HPDE6-E6E7 (cell line): ENCODE measurements at regions not wholly inside any gene's neighbourhood (a gene's known extent, or its start where the extent isn't known, plus 50 kb on each side); places are given as distances from the start of the nearest gene placed in this dataset.
"Not testable (repeated sequence)": the region's sequence is repeated elsewhere in the genome, so short reads cannot be mapped to it uniquely, and the experiment has no call there.

Experiments used
- DNase-seq: peaks from one replicate; pipeline ENCODE4 v3.0.0; 2011; ENCODE audit warnings: missing footprints; ENCODE audit errors: extremely low spot score

DNA sequence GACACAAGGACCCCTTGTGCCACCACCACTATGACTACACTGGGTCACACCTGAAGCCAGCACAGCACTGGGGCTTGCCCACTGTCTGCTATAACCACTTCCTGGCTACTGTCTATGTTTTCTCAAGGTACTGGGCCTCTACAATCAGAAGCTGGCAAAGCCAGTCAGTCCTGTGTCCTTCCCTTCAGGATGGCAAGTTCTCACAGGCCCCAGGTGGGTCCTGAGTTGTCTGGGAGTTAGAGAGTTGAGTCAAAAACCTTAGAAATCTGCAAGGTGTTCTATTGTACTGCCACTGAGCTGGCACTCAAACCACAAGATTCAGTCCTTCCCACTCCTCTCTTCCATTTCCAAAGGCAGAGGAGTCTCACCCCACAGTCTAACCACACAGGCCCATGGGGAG, 705.5 kb downstream of the IPMK start:
- DNase-seq: no peak

DNA sequence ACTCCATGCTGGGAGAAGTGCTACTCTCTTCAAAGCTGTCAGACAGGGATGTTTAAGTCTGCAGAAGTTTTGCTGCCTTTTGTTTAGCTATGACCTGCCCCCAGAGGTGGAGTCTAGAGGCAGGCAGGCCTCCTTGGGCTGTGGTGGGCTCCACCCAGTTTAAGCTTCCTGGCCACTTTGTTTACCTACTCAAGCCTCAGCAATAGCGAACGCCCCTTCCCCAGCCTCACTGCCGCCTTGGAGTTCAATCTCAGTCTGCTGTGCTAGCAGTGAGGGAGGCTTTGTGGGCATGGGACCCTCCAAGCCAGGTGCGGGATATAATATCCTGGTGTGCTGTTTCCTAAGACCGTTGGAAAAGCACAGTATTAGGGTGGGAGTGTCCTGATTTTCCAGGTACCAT, 715.9 kb downstream of the IPMK start:
- not testable (repeated sequence) for DNase-seq

DNA sequence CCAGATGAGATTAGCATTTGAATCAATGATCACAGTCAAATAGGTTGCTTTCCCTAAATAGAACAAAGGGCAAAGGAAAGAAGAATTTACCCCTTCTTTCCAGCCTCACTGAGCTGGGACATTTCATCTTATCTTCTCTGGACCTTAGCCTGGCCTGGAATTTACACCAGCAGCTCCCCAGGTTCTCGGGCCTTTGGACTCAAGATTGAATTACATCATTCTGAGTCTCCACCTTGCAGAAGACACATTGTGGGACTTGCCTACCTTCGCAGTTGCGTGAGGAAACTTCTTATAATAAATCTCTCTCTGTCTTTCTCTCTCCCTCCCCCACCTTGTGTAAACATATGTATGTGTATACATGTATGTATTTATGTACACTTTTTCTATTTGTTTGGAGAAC, 732.4 kb downstream of the IPMK start:
- DNase-seq: no peak

- DNase-seq: no peak
Measured at GRCh38 chr10:57513637-57514036, 754.1 kb downstream of the IPMK start.

DNA sequence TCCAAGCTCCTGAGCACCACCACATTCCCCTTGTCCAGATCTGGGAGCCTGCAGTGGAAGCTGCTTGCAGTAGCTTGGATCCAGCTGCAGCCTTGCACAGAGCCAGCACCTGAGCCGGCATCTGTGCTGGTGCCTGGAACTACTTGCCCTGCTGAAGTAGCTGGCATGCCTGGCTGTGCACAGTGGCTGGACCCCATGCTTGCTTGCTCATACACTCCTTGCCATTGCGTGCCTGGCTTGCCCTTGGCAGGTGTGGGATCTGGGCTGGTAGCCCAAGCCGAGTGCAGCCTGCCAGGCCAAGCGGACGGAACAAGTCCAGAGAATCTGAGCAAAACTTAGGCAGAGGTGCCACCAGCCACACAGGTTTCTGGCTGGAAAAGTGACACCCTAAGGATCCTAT, 759.9 kb downstream of the IPMK start:
- no peak for DNase-seq

DNA sequence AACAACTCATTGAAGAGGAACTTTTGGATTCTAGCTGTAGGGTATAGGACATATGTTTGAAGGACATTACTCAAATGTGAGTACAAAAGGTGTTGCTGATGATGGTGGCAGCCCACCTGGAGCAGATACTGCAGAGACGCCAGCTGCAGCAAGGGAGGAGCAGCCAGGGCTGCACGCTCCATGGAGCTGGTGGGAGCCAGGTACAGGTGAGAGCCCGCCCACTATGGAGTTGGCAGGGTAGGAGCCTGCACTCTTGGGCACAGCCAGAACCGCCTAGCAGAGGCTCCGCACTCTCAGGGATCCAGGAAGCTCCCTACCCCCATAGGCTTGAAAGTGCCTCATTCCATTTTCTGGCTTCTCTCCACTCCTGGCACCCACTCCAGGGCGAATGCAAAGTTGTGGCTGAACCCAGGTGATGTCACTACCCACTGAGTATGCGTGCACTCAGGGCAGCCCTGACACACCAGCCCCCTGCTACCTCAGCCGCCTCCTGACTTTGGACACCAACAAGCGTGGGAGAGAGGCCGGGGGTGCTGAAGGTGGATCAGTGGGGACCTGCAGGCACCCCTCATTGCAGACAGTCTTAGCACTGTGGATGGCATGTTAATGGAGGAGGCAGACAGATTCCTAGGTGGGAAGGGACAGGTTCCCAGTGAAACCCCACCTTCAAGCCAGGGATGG, 761.1 kb downstream of the IPMK start:
- DNase-seq: no peak

- DNase-seq: no peak
Measured at GRCh38 chr10:57494486-57494885, 773.2 kb downstream of the IPMK start.

GRCh38 chr10:57482259-57482658, 785.4 kb downstream of the IPMK start:
- DNase-seq: no peak

DNA sequence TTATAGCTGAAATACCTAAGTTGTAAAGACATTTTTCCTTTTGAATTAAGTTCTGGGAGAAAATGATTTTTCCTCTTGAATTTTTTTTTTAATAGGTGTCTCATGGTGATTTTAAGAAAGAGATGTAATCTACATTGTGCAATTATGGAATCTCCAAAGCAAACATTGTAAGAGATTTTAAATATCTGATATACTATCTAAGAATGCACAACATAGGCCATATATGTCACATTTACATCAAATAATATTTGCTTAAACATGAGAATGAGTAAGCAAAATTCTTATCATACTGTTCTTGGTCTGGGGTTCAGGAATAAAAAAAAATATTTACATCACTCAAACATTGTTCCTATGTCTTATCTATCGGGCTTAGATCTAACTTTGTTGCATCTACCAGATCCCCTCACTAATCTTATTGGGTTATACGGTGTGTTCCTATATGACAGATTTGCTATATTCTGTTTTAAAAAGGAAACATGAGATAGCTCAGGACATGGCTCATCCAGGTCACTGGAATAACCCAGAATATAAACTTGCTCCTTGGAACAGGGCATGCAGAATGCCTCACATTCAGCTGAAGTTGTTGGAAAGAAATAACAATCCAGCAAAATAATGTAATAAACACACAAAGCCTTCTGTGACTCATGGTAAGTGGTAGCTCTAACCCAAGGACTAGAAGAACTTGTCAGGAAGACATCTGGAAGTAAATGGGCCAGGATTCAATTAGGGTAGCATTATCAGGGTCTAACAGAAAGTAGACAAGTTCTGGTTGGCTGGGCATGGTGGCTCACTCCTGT, 794.7 kb downstream of the IPMK start:
- DNase-seq: no peak

DNA sequence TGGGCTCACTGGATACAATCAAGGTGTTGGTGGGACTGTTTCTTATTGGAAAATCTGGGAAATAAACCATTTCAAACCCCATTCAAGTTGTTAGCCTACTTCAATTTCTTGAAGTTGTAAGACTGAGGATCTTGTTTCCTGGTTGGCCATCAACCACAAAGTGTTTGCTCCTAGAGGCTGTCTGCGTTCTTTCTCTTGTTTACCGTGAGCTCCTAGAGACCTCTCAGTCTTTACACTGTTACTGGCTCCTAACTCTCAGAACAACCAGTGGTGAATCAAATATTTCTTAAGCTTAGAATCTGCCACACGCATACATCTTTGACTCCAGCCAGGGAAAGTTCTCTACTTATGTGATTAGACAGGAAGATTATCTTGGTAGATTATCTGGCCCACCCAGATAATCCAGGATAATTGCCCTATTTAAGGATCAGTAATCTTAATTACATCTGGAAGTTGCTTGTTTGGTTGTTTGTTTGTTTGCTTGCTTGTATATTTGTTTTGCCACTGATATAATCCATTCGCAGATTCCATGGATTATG, 798.7 kb downstream of the IPMK start:
- DNase-seq: no peak

DNA sequence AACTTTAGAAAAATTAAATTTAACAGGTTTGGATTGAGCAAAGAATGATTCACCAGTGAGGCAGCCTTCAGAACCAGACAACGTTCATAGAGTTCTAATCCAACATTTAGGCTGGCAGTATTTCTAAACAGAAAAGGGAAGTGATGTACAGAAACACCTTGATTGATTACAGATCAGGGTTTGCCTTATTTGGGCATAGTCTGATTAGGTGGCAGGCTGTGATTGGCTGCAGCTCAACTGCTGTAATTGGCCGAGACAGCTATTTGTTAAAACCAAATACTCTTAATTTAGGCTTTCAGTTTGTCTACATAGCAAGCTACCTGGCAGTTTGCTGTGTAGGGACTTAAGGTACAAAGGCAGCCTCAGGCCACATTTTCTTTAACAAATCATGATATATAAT, 802.5 kb downstream of the IPMK start:
- DNase-seq: no peak

DNA sequence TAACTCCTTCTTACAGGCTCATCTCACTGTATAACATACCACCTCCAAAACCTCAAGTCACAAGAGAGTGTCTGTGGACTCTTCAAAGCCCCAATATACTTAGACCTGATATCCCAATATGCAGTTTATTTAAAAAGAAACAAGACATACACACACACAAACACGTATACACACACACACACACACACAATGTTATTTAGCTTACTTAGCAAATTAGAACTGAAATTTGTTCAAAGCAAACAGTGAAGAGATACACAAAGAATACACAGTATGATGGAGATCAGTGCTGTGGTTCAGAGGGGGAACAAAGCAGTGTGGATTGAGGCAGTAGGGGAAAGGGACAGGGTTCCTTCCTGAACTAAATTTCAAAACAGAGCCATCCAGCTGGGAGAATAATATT, 807.2 kb downstream of the IPMK start:
- no peak for DNase-seq

DNA sequence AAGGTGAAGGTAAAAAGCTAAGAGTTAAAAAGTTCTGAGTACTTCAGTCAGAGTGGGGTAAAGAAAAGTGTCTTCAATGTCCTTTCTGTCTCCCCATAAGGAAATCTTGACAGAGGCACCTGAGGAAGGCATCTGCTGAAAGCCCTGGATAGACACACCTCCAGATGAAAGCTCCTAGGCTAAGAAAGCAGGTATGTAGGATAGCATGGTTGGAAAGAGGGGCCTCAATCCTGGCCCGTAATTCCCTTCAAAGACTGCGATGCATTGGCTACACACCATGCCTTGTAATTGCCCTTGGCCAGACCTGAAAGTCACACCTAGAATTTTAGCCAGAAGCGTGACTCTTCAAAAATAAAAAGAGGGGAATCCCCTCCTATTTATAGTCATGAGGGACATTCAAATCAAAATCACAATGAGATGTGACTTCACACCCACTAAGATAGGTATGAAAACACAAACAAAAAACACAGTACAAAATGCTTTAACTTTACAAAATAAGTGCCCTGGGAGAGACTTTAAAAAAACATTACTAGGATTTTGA, 809.7 kb downstream of the IPMK start:
- no peak for DNase-seq

GRCh38 chr10:57430376-57430775, 837.3 kb downstream of the IPMK start:
- no peak for DNase-seq

GRCh38 chr10:57420881-57421280, 846.8 kb downstream of the IPMK start:
- DNase-seq: no peak

- no peak for DNase-seq
Measured at GRCh38 chr10:57418476-57418875, 849.2 kb downstream of the IPMK start.

DNA sequence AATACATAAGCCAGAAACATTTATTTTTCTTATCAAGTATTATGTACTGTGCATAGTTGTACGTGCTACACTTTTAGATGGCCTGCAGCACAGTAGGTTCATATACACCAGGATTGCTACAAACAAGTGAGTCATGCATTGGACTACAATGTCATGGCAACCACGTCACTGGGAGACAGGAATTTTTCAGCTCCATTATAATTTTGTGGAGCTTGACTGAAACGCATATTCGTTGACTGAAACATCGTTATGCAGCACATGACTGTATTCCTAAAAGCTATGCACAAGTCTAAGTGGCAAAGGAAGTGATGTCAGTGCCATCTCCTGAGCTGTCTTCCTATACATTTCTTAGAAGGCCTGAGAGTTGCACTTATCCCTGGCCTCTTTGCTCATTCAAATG, 871.8 kb downstream of the IPMK start:
- DNase-seq: no peak

DNA sequence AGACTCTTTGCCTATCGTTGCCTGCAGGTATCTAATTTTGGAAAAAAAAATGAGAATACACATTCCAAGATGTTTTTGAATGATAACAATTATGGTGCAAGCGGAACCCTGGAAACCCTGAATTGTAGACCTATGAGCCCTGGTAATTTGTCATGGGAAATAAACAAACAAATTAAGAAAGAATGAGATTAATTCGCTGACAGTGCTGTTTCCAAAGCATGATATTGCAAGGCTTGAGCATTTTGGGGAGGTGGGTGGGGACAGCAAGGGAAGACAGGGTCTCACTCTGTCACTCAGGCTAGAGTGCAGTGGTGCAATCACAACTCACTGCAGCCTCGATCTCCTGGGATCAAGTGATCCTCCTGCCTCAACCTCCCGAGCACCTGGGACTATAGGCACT, 900.3 kb downstream of the IPMK start:
- DNase-seq: no peak

DNA sequence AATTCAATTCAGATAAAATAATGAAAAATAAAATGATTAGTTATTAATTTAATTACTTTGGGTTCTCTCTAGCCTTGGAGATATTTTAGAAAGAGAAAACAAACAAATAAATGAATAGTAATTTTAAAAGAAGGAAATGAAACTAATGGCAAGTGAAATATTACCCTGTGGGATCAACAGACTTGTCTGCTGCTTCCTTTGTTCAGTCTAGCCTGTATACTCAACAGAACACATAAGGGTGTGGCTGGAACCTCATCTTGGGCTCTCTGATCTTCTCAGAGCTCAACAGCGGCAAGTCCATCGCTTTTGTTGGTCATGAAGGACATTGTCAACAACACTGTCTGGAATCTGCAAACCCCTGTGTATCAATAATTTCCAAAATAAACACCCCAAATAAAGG, 904.9 kb downstream of the IPMK start:
- DNase-seq: no peak

DNA sequence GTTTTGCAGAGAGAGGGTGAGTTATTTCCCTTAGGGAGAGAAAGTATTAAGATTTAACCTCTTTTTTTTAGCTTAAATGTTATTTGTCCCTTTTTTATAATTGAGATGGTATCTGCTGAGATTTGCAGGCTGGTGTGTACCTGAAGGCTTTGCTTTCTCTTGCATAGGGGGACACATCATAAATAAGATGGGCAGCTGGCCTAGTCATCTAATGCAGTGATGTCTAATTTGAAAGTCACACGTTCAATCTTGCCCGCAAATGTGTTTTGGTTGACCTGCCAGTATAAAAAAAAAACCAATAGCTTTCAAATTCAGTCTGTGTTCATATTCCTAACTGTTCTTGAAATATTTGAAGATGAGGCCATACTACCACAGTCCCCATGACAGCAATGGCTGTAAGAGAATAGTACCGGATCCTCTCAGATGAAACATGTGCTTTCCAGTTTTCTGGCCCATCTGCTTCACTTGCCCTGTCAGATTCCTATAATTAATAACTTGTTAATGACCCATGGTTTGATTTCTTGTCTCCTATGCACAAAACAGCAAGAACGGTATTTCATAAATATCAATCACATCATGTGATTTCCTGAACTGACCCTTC, 914.2 kb downstream of the IPMK start:
- DNase-seq: no peak

DNA sequence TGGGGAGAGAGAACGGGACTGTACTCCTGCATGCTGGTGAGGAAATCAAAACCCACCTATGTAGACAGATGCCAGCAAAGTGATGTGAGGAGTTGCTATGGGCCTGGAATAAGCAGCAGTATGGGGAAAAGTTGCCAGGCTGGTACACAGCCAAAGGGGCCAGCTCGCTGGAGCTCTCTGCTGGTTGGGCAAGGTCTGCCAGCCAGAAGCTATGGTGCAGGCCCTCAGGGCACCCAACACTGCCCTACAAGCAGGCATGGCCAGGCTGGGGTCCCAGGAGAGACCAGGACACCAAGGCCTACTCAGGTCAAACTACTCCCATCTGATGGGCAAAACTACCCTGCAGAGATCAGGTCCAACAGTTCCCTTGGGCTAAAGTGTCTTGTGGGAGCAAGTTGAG, 916.6 kb downstream of the IPMK start:
- no peak for DNase-seq

- DNase-seq: no peak
Measured at GRCh38 chr10:57341294-57341693, 926.4 kb downstream of the IPMK start.
